Tibial artery (tissue), 4 donors: ENCODE measurements at regions not wholly inside any gene's neighbourhood (a gene's known extent, or its start where the extent isn't known, plus 50 kb on each side); places are given as distances from the start of the nearest gene placed in this dataset.

Experiments used
- DNase-seq, 2 donors: peaks; one replicate each; pipeline ENCODE4 v3.0.0-alpha.2; 2019
- H3K27ac ChIP-seq, 2 donors: fragments of 200-600 bp; sonication (generic) in 1 of 2; 1 replicate in 1 of 2; 2 replicates in 1 of 2; pipeline ENCODE4 v1.5.1; 2018 to 2019; ENCODE audit warnings: mild to moderate bottlenecking in 1 of 2
- H3K27me3 ChIP-seq, 2 donors: fragments of 200-600 bp; sonication (generic) in 1 of 2; one replicate each; pipeline versions ENCODE4 v1.5.1 to v1.6.0; 2016 to 2019
- H3K36me3 ChIP-seq, 3 donors: fragments of 200-600 bp; sonication (generic) in 2 of 3; one replicate each; pipeline ENCODE4 v1.5.1; 2016 to 2019; ENCODE audit warnings: mild to moderate bottlenecking in 2 of 3
- H3K4me1 ChIP-seq, 4 donors: fragments of 200-600 bp; sonication (generic) in 2 of 4; 1 replicate in 3 of 4; 2 replicates in 1 of 4; pipeline ENCODE4 v1.5.1; 2016 to 2019
- H3K4me3 ChIP-seq, 2 donors: fragments of 200-600 bp; sonication (generic) in 1 of 2; 1 replicate in 1 of 2; 2 replicates in 1 of 2; pipeline ENCODE4 v1.5.1; 2018 to 2019; ENCODE audit warnings: mild to moderate bottlenecking in 2 of 2
- H3K9me3 ChIP-seq, 3 donors: fragments of 200-600 bp; sonication (generic) in 1 of 3; one replicate each; pipeline ENCODE4 v1.5.1; 2016 to 2019
- CTCF ChIP-seq, 2 experiments: fragments of 200-600 bp in 1 of 2; fragments of 450-650 bp in 1 of 2; IDR thresholded peaks; one replicate each; pipeline ENCODE4 v1.5.1; 2017 to 2019; ENCODE audit warnings: antibody characterized with exemption in 2 of 2, mild to moderate bottlenecking in 1 of 2, moderate library complexity in 1 of 2
- intact Hi-C: fragments of 100-400 bp; cut with DNase I; formaldehyde crosslinking; loops from one replicate; pipeline ENCODE4 v1.15.0; 2023; ENCODE audit warnings: low total_unique reads

- H3K27me3 ChIP-seq, result no peaks in the 10 kb centered on the region
- intact Hi-C loops, result no loop called here
- no peaks in the 10 kb centered on the region for H3K9me3 ChIP-seq
- no peak overlapping the region for H3K27ac ChIP-seq
- H3K36me3 ChIP-seq, result no peaks in the 10 kb centered on the region
- no peaks in the 10 kb centered on the region for H3K4me1 ChIP-seq
- no peak for TF ChIP-seq CTCF (IDR thresholded peaks at IDR 0.05)
- no peak overlapping the region for H3K4me3 ChIP-seq
- no peak for DNase-seq
Observed at GRCh38 chr2:125837128-125837527, 818.8 kb upstream of the GYPC start.

- intact Hi-C loops, result no loop called here
- no peak overlapping the region for H3K4me3 ChIP-seq
- no peaks in the 10 kb centered on the region for H3K36me3 ChIP-seq
- no peaks in the 10 kb centered on the region for H3K9me3 ChIP-seq
- H3K4me1 ChIP-seq, result no peaks in the 10 kb centered on the region
- DNase-seq, result no peak
- H3K27me3 ChIP-seq, result no peaks in the 10 kb centered on the region
- H3K27ac ChIP-seq, result no peak overlapping the region
- TF ChIP-seq CTCF (IDR thresholded peaks at IDR 0.05), result no peak
Observed at GRCh38 chr2:125837611-125838010, 818.3 kb upstream of the GYPC start.

- DNase-seq, result no peak
- Histone ChIP-seq H3K4me1 (no peaks in the 10 kb centered on the region), H3K27ac (no peak overlapping the region), H3K36me3 (no peaks in the 10 kb centered on the region), H3K27me3 (no peaks in the 10 kb centered on the region), H3K4me3 (no peak overlapping the region), H3K9me3 (no peaks in the 10 kb centered on the region)
- intact Hi-C loops, result no loop called here
- no peak for TF ChIP-seq CTCF (IDR thresholded peaks at IDR 0.05)
Observed at GRCh38 chr2:125839945-125840344, 816.0 kb upstream of the GYPC start.

- no peak for DNase-seq
- Histone ChIP-seq H3K4me1 (no peaks in the 10 kb centered on the region), H3K36me3 (no peaks in the 10 kb centered on the region), H3K9me3 (no peaks in the 10 kb centered on the region), H3K27me3 (no peaks in the 10 kb centered on the region), H3K27ac (no peak overlapping the region), H3K4me3 (no peak overlapping the region)
- TF ChIP-seq CTCF (IDR thresholded peaks at IDR 0.05), result no peak
- intact Hi-C loops, result no loop called here
Observed at GRCh38 chr2:125842041-125842440, 813.9 kb upstream of the GYPC start.

- no peaks in the 10 kb centered on the region for H3K4me1 ChIP-seq
- no peaks in the 10 kb centered on the region for H3K36me3 ChIP-seq
- no peak overlapping the region for H3K27ac ChIP-seq
- H3K27me3 ChIP-seq, result no peaks in the 10 kb centered on the region
- no peaks in the 10 kb centered on the region for H3K9me3 ChIP-seq
- DNase-seq, result no peak
- intact Hi-C loops, result no loop called here
- no peak overlapping the region for H3K4me3 ChIP-seq
- no peak for TF ChIP-seq CTCF (IDR thresholded peaks at IDR 0.05)
Observed at GRCh38 chr2:125850541-125850940, 805.4 kb upstream of the GYPC start.

GRCh38 chr2:125852364-125852763 lies 803.6 kb upstream of the GYPC start:
- no peak overlapping the region for H3K27ac ChIP-seq
- TF ChIP-seq CTCF (IDR thresholded peaks at IDR 0.05), result no peak
- intact Hi-C loops, result no loop called here

More at GRCh38 chr2:125852364-125852763, 803.6 kb upstream of the GYPC start:
- no peak for DNase-seq
- Histone ChIP-seq H3K4me3 (no peak overlapping the region), H3K27me3 (no peaks in the 10 kb centered on the region), H3K9me3 (no peaks in the 10 kb centered on the region), H3K4me1 (no peaks in the 10 kb centered on the region), H3K36me3 (no peaks in the 10 kb centered on the region)
